GM12874 (cell line): ENCODE measurements at regions not wholly inside any gene's neighbourhood (a gene's known extent, or its start where the extent isn't known, plus 50 kb on each side); places are given as distances from the start of the nearest gene placed in this dataset.

Experiments
- TF ChIP-seq, protein P1 (sequence below): IDR thresholded peaks from 2 replicates; pipeline ENCODE4 v1.5.1; 2011; ENCODE audit warnings: low read depth, mild to moderate bottlenecking, control low read depth, low read length, moderate library complexity; ENCODE audit not compliant: insufficient read depth

DNA sequence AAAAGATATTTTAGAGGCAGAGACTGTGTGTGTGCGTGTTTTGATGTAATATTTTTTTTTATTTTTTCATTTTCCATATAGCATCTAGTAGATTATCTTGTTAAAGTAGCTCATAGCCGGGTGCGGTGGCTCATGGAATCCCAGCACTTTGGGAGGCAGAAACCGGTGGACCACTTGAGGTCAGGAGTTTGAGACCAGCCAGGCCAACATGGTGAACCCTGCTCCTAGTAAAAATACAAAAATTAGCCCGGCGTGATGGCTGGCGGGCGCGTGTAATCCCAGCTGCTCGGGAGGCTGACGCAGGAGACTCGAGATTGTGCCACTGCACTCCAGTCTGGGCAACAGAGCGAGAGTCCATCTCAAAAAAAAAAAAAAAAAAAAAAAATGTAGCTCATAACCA, 1481.2 kb upstream of the CADM2 start:
- TF ChIP-seq, protein P1, sequence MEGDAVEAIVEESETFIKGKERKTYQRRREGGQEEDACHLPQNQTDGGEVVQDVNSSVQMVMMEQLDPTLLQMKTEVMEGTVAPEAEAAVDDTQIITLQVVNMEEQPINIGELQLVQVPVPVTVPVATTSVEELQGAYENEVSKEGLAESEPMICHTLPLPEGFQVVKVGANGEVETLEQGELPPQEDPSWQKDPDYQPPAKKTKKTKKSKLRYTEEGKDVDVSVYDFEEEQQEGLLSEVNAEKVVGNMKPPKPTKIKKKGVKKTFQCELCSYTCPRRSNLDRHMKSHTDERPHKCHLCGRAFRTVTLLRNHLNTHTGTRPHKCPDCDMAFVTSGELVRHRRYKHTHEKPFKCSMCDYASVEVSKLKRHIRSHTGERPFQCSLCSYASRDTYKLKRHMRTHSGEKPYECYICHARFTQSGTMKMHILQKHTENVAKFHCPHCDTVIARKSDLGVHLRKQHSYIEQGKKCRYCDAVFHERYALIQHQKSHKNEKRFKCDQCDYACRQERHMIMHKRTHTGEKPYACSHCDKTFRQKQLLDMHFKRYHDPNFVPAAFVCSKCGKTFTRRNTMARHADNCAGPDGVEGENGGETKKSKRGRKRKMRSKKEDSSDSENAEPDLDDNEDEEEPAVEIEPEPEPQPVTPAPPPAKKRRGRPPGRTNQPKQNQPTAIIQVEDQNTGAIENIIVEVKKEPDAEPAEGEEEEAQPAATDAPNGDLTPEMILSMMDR = no peak

DNA sequence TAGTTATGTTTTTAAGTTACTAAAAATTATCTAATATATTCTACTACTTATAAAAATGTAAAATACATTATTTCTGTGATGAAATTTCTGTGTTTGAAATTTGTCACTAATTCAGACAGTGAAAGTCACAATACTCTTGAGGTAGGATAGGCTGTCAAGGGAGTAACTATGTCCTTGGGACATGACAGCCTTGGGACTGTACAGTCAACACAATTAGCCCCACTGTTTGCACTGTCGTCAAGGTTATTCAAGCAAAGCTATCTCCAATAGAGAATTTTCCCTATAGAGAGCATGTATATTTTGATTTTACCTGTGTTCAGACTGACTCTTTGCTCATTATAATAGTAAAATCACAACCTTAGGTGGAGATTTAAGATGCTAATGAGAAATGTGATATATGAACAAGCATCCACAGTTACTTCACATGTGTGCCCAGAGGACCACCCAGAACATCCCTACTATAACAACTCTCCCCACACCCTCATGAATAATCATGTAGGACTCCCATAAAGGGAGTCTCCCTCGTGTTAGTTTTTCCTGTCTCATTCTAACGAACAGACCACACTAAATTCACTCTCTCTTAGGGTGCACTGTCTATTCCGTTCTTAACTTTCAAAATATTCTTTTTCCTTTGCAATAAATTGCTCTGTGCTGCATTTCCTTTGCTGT, 1476.3 kb upstream of the CADM2 start:
- TF ChIP-seq, protein P1 = no peak

DNA sequence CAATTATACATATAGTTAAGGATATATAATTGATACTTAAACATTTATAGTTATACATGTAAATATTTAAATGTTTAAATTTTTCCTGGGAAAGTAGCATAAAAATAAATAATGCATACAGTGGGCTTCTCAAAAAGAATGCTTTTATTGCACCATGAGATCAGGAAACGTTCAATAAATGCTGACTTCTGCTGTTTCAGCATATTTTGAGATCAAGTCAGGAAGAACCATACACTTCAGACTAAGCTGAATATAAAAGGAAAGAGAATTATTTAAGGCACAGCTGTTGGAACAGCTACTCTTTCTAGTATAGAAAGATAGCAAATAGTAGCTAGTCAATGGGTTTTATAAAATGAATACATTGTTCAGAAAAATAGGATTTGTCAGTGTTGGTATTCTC, 1462.3 kb upstream of the CADM2 start:
- TF ChIP-seq, protein P1 = no peak

GRCh38 chr3:83498361-83499016, 1460.3 kb upstream of the CADM2 start:
- TF ChIP-seq, protein P1 = no peak

DNA sequence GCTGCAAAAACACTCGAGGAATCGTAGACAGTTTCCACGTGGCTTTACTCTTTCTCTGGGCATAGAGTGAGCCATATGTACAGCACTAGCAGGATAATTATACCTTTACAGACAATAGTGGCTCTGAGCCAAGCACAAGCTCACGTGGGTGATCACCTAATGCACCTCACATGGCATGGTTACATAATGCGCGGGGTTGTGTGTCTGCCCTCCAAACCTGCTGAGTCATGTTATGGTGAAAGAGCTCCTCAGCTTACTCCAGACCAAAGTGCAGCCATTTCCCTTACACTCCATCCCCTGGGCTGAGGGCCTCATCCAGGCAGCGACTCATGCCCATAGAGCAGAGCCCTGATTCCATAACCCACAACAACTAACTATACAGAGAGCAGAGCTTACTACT, 1458.4 kb upstream of the CADM2 start:
- TF ChIP-seq, protein P1 = no peak

DNA sequence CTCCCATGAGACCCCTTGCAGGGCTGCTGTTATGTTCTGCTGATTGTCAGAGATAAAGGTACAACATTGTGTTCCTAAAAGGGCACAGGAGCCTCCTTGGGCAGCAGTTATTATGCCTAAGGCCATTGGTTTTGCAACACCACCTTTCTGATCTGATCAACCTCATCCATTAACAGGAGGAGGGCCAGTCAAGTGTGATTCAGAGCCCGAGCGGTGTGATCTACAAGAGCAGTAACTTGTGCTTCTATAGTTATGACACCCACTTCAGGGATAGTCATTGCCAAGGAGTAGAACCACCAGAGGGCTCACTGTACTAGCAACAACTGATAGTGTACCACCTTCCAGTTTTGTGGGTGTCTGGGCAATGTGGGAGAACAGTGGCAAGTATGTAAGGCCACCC, 1457.9 kb upstream of the CADM2 start:
- TF ChIP-seq, protein P1 = no peak

DNA sequence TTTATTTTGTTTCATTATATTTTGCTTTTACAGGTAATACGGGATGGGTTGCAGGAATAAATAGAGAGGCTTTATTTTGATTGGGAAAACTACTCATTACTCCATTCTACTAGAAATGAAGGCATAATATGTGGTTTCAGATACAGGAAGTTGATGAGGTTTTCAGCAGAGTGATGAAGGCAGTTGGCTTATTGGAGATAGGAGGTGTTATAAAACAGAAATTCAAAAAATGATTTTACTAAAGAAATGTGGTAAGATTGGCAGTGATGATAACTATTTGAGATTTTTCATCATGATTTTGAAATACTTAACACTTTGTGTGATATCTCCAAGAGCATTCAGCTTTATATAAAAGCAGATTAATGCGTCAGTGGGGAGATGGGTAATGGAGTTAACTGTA, 1445.7 kb upstream of the CADM2 start:
- TF ChIP-seq, protein P1 = no peak
